IPS DF 6.9 (cell line): ENCODE measurements at regions not wholly inside any gene's neighbourhood (a gene's known extent, or its start where the extent isn't known, plus 50 kb on each side); places are given as distances from the start of the nearest gene placed in this dataset.

Source experiments
- DNase-seq: peaks from one replicate; pipeline ENCODE4 v3.0.0-alpha.2; 2013; ENCODE audit warnings: low read depth, low spot score
- H3K27ac ChIP-seq: one replicate; pipeline ENCODE4 v1.5.1; 2013; ENCODE audit warnings: low read length, control low read depth
- H3K27me3 ChIP-seq: 2 replicates; pipeline ENCODE4 v1.6.1; 2013; ENCODE audit warnings: mild to moderate bottlenecking, low read length; ENCODE audit not compliant: control insufficient read depth, insufficient read depth
- H3K36me3 ChIP-seq: 2 replicates; pipeline ENCODE4 v1.6.1; 2013; ENCODE audit warnings: low read length; ENCODE audit not compliant: control insufficient read depth, insufficient read depth
- H3K4me1 ChIP-seq: 2 replicates; pipeline ENCODE4 v1.6.1; 2013; ENCODE audit warnings: low read length; ENCODE audit not compliant: control insufficient read depth, insufficient read depth
- H3K4me3 ChIP-seq: 2 replicates; pipeline ENCODE4 v1.5.1; 2013; ENCODE audit warnings: mild to moderate bottlenecking, low read length
- H3K9me3 ChIP-seq: 2 replicates; pipeline ENCODE4 v1.6.1; 2013; ENCODE audit warnings: low read length, inconsistent platforms; ENCODE audit not compliant: control insufficient read depth, insufficient read depth
- WGBS: extraction: QIAGEN DNeasy Blood & Tissue Kit; methylation state at CpG from one replicate; pipeline ENCODE4 v1.1.7; 2013; ENCODE audit warnings: mixed read lengths, missing lambda C conversion rate; ENCODE audit not compliant: insufficient read length, insufficient coverage; 5-methylcytosine and 5-hydroxymethylcytosine counted together

GRCh38 chr14:62031504-62031903 lies 269.3 kb downstream of the SNAPC1 start:
- DNase-seq, result no peak
- no peak overlapping the region for H3K4me3 ChIP-seq
- no peaks in the 10 kb centered on the region for H3K36me3 ChIP-seq
- H3K9me3 ChIP-seq, result no peaks in the 10 kb centered on the region
- no peaks in the 10 kb centered on the region for H3K4me1 ChIP-seq
- no CpG with 5 or more reads among the region's 3 CpGs for WGBS
- H3K27me3 ChIP-seq, result no peaks in the 10 kb centered on the region
- no peak overlapping the region for H3K27ac ChIP-seq

GRCh38 chr14:62053188-62053587 lies 291.0 kb downstream of the SNAPC1 start:
- WGBS, result no CpG with 5 or more reads among the region's 3 CpGs
- Histone ChIP-seq H3K27me3 (no peaks in the 10 kb centered on the region), H3K27ac (no peak overlapping the region), H3K9me3 (no peaks in the 10 kb centered on the region), H3K4me1 (no peaks in the 10 kb centered on the region), H3K4me3 (no peak overlapping the region), H3K36me3 (peaks cover 2% of the 10 kb centered on the region; the same call in 1 of the 2 replicates)
- DNase-seq, result no peak

- no CpG with 5 or more reads among the region's 27 CpGs for WGBS
- H3K4me1 ChIP-seq, result no peaks in the 10 kb centered on the region
- no peaks in the 10 kb centered on the region for H3K27me3 ChIP-seq
Measured at GRCh38 chr14:62056789-62057188, 294.6 kb downstream of the SNAPC1 start.

GRCh38 chr14:62062645-62063044 lies 300.4 kb downstream of the SNAPC1 start:
- no peak overlapping the region for H3K27ac ChIP-seq
- no peaks in the 10 kb centered on the region for H3K27me3 ChIP-seq
- WGBS, result no CpG with 5 or more reads among the region's 5 CpGs
- H3K9me3 ChIP-seq, result no peaks in the 10 kb centered on the region
- H3K4me3 ChIP-seq, result no peak overlapping the region
- no peaks in the 10 kb centered on the region for H3K36me3 ChIP-seq
- H3K4me1 ChIP-seq, result no peaks in the 10 kb centered on the region; the same call in 1 of the 2 replicates
- no peak for DNase-seq

More at GRCh38 chr14:62056789-62057188, 294.6 kb downstream of the SNAPC1 start:
- Histone ChIP-seq H3K27ac (no peak overlapping the region), H3K4me3 (no peak overlapping the region), H3K9me3 (no peaks in the 10 kb centered on the region), H3K36me3 (peaks cover 2% of the 10 kb centered on the region; the same call in 1 of the 2 replicates)
- DNase-seq, result no peak

GRCh38 chr14:62064751-62065323 lies 302.6 kb downstream of the SNAPC1 start:
- Histone ChIP-seq H3K4me3 (no peak overlapping the region), H3K27ac (no peak overlapping the region), H3K9me3 (no peaks in the 10 kb centered on the region), H3K36me3 (no peaks in the 10 kb centered on the region), H3K4me1 (no peaks in the 10 kb centered on the region; the same call in 1 of the 2 replicates), H3K27me3 (no peaks in the 10 kb centered on the region)
- WGBS, result no CpG with 5 or more reads among the region's 3 CpGs
- no peak for DNase-seq

GRCh38 chr14:62066304-62066703 lies 304.1 kb downstream of the SNAPC1 start:
- H3K4me1 ChIP-seq, result no peaks in the 10 kb centered on the region; the same call in 1 of the 2 replicates
- H3K36me3 ChIP-seq, result no peaks in the 10 kb centered on the region
- no peak overlapping the region for H3K27ac ChIP-seq
- H3K4me3 ChIP-seq, result no peak overlapping the region
- no peaks in the 10 kb centered on the region for H3K9me3 ChIP-seq
- DNase-seq, result no peak
- no CpG with 5 or more reads among the region's 2 CpGs for WGBS
- H3K27me3 ChIP-seq, result no peaks in the 10 kb centered on the region

- Histone ChIP-seq H3K4me3 (no peak overlapping the region), H3K36me3 (no peaks in the 10 kb centered on the region), H3K9me3 (no peaks in the 10 kb centered on the region), H3K27ac (no peak overlapping the region), H3K27me3 (no peaks in the 10 kb centered on the region), H3K4me1 (no peaks in the 10 kb centered on the region)
- WGBS, result no CpG with 5 or more reads among the region's 2 CpGs
- DNase-seq, result no peak
Measured at GRCh38 chr14:62071039-62071438, 308.8 kb downstream of the SNAPC1 start.

GRCh38 chr14:62076368-62076767 lies 314.1 kb downstream of the SNAPC1 start:
- no peak overlapping the region for H3K27ac ChIP-seq
- 100% methylated on average over 2 of the region's 4 CpGs for WGBS

GRCh38 chr14:62076825-62077605 lies 314.8 kb downstream of the SNAPC1 start:
- Histone ChIP-seq H3K36me3 (no peaks in the 10 kb centered on the region), H3K4me1 (no peaks in the 10 kb centered on the region), H3K27ac (no peak overlapping the region), H3K4me3 (no peak overlapping the region), H3K9me3 (no peaks in the 10 kb centered on the region), H3K27me3 (no peaks in the 10 kb centered on the region)
- no peak for DNase-seq
- no CpG with 5 or more reads among the region's 6 CpGs for WGBS

More at GRCh38 chr14:62076368-62076767, 314.1 kb downstream of the SNAPC1 start:
- DNase-seq, result no peak
- Histone ChIP-seq H3K27me3 (no peaks in the 10 kb centered on the region), H3K4me3 (no peak overlapping the region), H3K36me3 (no peaks in the 10 kb centered on the region), H3K9me3 (no peaks in the 10 kb centered on the region), H3K4me1 (no peaks in the 10 kb centered on the region)

GRCh38 chr14:62077676-62078261 lies 315.5 kb downstream of the SNAPC1 start:
- DNase-seq, result no peak
- H3K27ac ChIP-seq, result no peak overlapping the region
- H3K4me1 ChIP-seq, result no peaks in the 10 kb centered on the region
- no peaks in the 10 kb centered on the region for H3K27me3 ChIP-seq
- no peaks in the 10 kb centered on the region for H3K36me3 ChIP-seq
- no CpG with 5 or more reads among the region's 4 CpGs for WGBS
- no peak overlapping the region for H3K4me3 ChIP-seq
- H3K9me3 ChIP-seq, result no peaks in the 10 kb centered on the region
